CD14-positive monocyte (primary cell): ENCODE measurements at regions not wholly inside any gene's neighbourhood (a gene's known extent, or its start where the extent isn't known, plus 50 kb on each side); places are given as distances from the start of the nearest gene placed in this dataset.

ENCODE experiments used
- DNase-seq, 3 donors: peaks; one replicate each; pipeline ENCODE4 v3.0.0-alpha.2; 2011 to 2022
- H2AFZ ChIP-seq: 2 replicates; pipeline ENCODE4 v1.6.0; 2012; ENCODE audit warnings: mild to moderate bottlenecking, low read depth, low read length, inconsistent platforms; ENCODE audit not compliant: insufficient read depth, poor library complexity, severe bottlenecking
- H3K27ac ChIP-seq, 2 donors: 1 replicate in 1 of 2; 2 replicates in 1 of 2; pipeline ENCODE4 v1.5.1; 2012 to 2013; ENCODE audit warnings: low read length in 2 of 2, control low read depth in 1 of 2, inconsistent platforms in 1 of 2, low read depth in 1 of 2, mild to moderate bottlenecking in 1 of 2
- H3K27me3 ChIP-seq, 2 donors: one replicate each; pipeline versions ENCODE4 v1.6.0 to v1.6.1; 2011 to 2013; ENCODE audit warnings: low read length in 2 of 2; ENCODE audit not compliant: control insufficient read depth in 2 of 2, insufficient read depth in 2 of 2
- H3K36me3 ChIP-seq, 2 donors: replicated peaks in 1 of 2; 1 replicate in 1 of 2; 2 replicates in 1 of 2; pipeline versions ENCODE4 v1.5.1 to v1.6.1; 2012 to 2013; ENCODE audit warnings: low read length in 2 of 2, control low read depth in 1 of 2, inconsistent platforms in 1 of 2, mild to moderate bottlenecking in 1 of 2; ENCODE audit not compliant: insufficient read depth in 2 of 2, control insufficient read depth in 1 of 2
- H3K4me1 ChIP-seq, 2 donors: 1 replicate in 1 of 2; 2 replicates in 1 of 2; pipeline versions ENCODE4 v1.5.1 to v1.6.1; 2012 to 2013; ENCODE audit warnings: low read length in 2 of 2, control low read depth in 1 of 2, inconsistent platforms in 1 of 2, mild to moderate bottlenecking in 1 of 2, moderate library complexity in 1 of 2; ENCODE audit not compliant: insufficient read depth in 2 of 2, control insufficient read depth in 1 of 2
- H3K4me2 ChIP-seq: replicated peaks from 2 replicates; pipeline ENCODE3; 2012; ENCODE audit warnings: low read length, moderate library complexity, mild to moderate bottlenecking; ENCODE audit not compliant: poor library complexity, severe bottlenecking; ENCODE audit errors: extremely low read depth
- H3K4me3 ChIP-seq, 3 experiments: fragments of 200-600 bp in 1 of 3; sonication (generic) in 1 of 3; replicated peaks in 1 of 3; 1 replicate in 2 of 3; 2 replicates in 1 of 3; pipeline ENCODE4 v1.5.1; 2011 to 2013; ENCODE audit warnings: low read length in 3 of 3, mild to moderate bottlenecking in 3 of 3, control low read depth in 2 of 3, low read depth in 2 of 3, inconsistent platforms in 1 of 3, moderate library complexity in 1 of 3
- H3K79me2 ChIP-seq: 2 replicates; pipeline ENCODE4 v1.6.0; 2012; ENCODE audit warnings: mild to moderate bottlenecking, control low read depth, inconsistent platforms, low read length, moderate library complexity; ENCODE audit not compliant: insufficient read depth
- H3K9ac ChIP-seq: 2 replicates; pipeline ENCODE4 v1.6.0; 2017; ENCODE audit warnings: low read length, mild to moderate bottlenecking; ENCODE audit not compliant: insufficient read depth, poor library complexity, severe bottlenecking
- H3K9me3 ChIP-seq, 2 donors: replicated peaks in 1 of 2; 1 replicate in 1 of 2; 2 replicates in 1 of 2; pipeline versions ENCODE4 v1.5.1 to v1.6.1; 2012 to 2013; ENCODE audit warnings: low read length in 2 of 2, control low read depth in 1 of 2; ENCODE audit not compliant: control insufficient read depth in 1 of 2, insufficient read depth in 1 of 2
- H4K20me1 ChIP-seq: 2 replicates; pipeline ENCODE4 v1.6.0; 2012; ENCODE audit warnings: mild to moderate bottlenecking, low read length, control low read depth, moderate library complexity; ENCODE audit not compliant: insufficient read depth
- H3K27ac Mint-ChIP-seq, 7 donors: one replicate each; pipeline ENCODE4 v1.8.0; 2020; ENCODE audit warnings: mild to moderate bottlenecking in 7 of 7, mixed read lengths in 7 of 7, moderate library complexity in 6 of 7, inconsistent platforms in 2 of 7
- H3K27me3 Mint-ChIP-seq, 3 donors: one replicate each; pipeline ENCODE4 v1.8.0; 2021 to 2022; ENCODE audit warnings: low read depth in 3 of 3, mild to moderate bottlenecking in 3 of 3, mixed read lengths in 3 of 3, moderate library complexity in 3 of 3, inconsistent platforms in 1 of 3
- H3K36me3 Mint-ChIP-seq, 2 donors: one replicate each; pipeline ENCODE4 v1.8.0; 2020; ENCODE audit warnings: mixed read lengths in 2 of 2, inconsistent platforms in 1 of 2, mild to moderate bottlenecking in 1 of 2
- H3K4me1 Mint-ChIP-seq: one replicate; pipeline ENCODE4 v1.8.0; 2020; ENCODE audit warnings: mild to moderate bottlenecking, mixed read lengths
- H3K4me3 Mint-ChIP-seq, 2 donors: one replicate each; pipeline ENCODE4 v1.8.0; 2020; ENCODE audit warnings: mild to moderate bottlenecking in 2 of 2, mixed read lengths in 2 of 2, moderate library complexity in 1 of 2
- H3K9me3 Mint-ChIP-seq, 7 donors: one replicate each; pipeline ENCODE4 v1.8.0; 2020 to 2022; ENCODE audit warnings: mixed read lengths in 7 of 7, mild to moderate bottlenecking in 6 of 7, moderate library complexity in 6 of 7, inconsistent platforms in 2 of 7
- WGBS: methylation state at CpG from one replicate; pipeline ENCODE4 v1.1.5; 2013; ENCODE audit warnings: missing lambda C conversion rate; ENCODE audit not compliant: insufficient coverage; 5-methylcytosine and 5-hydroxymethylcytosine counted together
- intact Hi-C, 2 donors: fragments of 100-400 bp; cut with micrococcal nuclease; formaldehyde crosslinking; loops; one replicate each; pipeline versions ENCODE4 v1.15.0 to v1.15.1; 2023
- TF ChIP-seq, protein P1 (sequence below): fragments of 200-600 bp; IDR thresholded peaks from one replicate; pipeline ENCODE4 v1.8.0; 2022; ENCODE audit warnings: antibody characterized with exemption, mild to moderate bottlenecking

DNA sequence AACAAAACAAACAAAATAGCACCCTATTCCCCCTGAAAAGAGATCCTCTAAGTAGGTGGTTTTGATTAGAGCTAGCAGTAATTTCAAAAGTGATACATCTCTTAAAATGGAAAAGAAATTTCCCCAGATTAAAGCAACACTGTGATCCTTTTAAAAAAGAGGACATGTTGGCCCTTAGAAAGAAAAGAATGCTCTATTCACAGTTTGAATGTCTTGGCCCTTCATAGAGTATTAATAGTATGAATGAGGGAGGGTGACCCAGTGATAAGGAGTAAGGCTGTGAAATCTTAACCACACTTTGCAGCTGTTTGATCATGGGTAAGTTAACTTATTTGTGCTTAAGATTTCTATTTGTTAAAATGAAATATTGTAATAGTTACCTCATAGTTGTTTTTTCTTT is 467.7 kb upstream of the MEF2C start:
- no peak overlapping the region for H3K27ac ChIP-seq
- TF ChIP-seq, protein P1, sequence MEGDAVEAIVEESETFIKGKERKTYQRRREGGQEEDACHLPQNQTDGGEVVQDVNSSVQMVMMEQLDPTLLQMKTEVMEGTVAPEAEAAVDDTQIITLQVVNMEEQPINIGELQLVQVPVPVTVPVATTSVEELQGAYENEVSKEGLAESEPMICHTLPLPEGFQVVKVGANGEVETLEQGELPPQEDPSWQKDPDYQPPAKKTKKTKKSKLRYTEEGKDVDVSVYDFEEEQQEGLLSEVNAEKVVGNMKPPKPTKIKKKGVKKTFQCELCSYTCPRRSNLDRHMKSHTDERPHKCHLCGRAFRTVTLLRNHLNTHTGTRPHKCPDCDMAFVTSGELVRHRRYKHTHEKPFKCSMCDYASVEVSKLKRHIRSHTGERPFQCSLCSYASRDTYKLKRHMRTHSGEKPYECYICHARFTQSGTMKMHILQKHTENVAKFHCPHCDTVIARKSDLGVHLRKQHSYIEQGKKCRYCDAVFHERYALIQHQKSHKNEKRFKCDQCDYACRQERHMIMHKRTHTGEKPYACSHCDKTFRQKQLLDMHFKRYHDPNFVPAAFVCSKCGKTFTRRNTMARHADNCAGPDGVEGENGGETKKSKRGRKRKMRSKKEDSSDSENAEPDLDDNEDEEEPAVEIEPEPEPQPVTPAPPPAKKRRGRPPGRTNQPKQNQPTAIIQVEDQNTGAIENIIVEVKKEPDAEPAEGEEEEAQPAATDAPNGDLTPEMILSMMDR: no peak
- H3K4me3 ChIP-seq: no peak overlapping the region
- intact Hi-C loops: no loop called here
- Mint-ChIP-seq H3K4me3 (no peak overlapping the region), H3K4me1 (peaks cover 1% of the 10 kb centered on the region), H3K27me3 (peaks cover 0 to 2% (median 0%) of the 10 kb centered on the region in 3 donors), H3K9me3 (peaks cover 0 to 5% (median 2%) of the 10 kb centered on the region in 7 donors), H3K27ac (no peak overlapping the region), H3K36me3 (no peaks in the 10 kb centered on the region)
- H2AFZ ChIP-seq: no peak overlapping the region
- no peaks in the 10 kb centered on the region for H3K36me3 ChIP-seq
- H3K9ac ChIP-seq: no peak overlapping the region
- H3K4me2 ChIP-seq: no peak overlapping the region
- H4K20me1 ChIP-seq: no peaks in the 10 kb centered on the region
- H3K79me2 ChIP-seq: no peaks in the 10 kb centered on the region
- no peaks in the 10 kb centered on the region for H3K9me3 ChIP-seq
- H3K27me3 ChIP-seq: no peaks in the 10 kb centered on the region
- H3K4me1 ChIP-seq: no peaks in the 10 kb centered on the region
- DNase-seq: no peak

DNA sequence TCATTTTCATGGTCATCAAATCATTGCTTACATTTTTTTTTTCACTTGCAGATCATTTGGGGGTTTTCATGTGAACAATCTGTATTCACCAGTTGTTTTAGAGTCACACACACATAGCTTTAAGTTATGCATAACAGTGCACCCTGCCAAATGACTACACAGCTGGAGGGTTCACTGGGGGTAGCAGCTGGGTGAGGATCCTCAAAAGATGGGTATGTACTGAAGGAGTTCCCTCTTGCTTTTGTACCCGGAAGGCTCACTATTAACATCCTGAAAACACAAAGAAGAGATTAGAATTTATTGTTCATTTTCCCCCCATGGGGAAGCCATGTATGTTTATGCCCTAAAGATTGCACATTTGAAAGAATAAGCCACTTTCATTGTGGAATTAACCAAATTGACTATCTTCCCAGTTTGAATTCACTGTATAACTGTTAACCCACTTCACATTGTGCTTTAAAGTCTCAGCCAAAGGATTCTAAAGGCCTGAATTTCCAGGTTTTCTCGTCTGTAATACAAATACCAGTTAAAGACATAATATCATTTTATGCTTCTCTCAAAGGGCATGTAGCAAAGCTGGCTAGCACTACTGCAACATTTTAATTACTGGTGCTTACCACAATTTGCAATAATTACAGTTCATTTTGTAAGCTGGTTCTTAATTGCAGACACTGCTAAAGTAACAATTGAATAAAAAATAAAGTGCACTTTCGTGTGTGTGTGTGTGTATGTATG is 466.4 kb upstream of the MEF2C start:
- H3K27ac Mint-ChIP-seq: no peak overlapping the region

More for the DNA sequence above, 466.4 kb upstream of the MEF2C start:
- Mint-ChIP-seq H3K27me3 (peaks cover 0 to 2% (median 0%) of the 10 kb centered on the region in 3 donors), H3K36me3 (no peaks in the 10 kb centered on the region), H3K4me1 (peaks cover 1% of the 10 kb centered on the region), H3K4me3 (no peak overlapping the region), H3K9me3 (peaks cover 0 to 5% (median 0%) of the 10 kb centered on the region in 7 donors)
- Histone ChIP-seq H3K4me3 (no peak overlapping the region), H3K4me2 (no peak overlapping the region), H3K36me3 (no peaks in the 10 kb centered on the region), H4K20me1 (no peaks in the 10 kb centered on the region), H3K9me3 (no peaks in the 10 kb centered on the region), H3K27ac (no peak overlapping the region), H3K9ac (no peak overlapping the region), H3K27me3 (no peaks in the 10 kb centered on the region), H3K4me1 (no peaks in the 10 kb centered on the region), H3K79me2 (no peaks in the 10 kb centered on the region), H2AFZ (no peak overlapping the region)
- intact Hi-C loops: no loop called here
- WGBS: no CpG with 5 or more reads among the region's 3 CpGs
- no peak for DNase-seq
- TF ChIP-seq, protein P1: no peak
